GM23338 (cell line): ENCODE measurements at regions not wholly inside any gene's neighbourhood (a gene's known extent, or its start where the extent isn't known, plus 50 kb on each side); places are given as distances from the start of the nearest gene placed in this dataset.

Source experiments
- ATAC-seq: fragments of 200-7000 bp; cut with Tn5 transposase; 3 replicates; pipeline ENCODE4 v1.9.1; 2020
- DNase-seq: peaks from one replicate; pipeline ENCODE4 v3.0.0-alpha.2; 2015; ENCODE audit warnings: low spot score
- H2AFZ ChIP-seq: fragments of 200-600 bp; sonication (generic); 2 replicates; pipeline ENCODE4 v1.8.0; 2016; ENCODE audit warnings: antibody characterized with exemption, mild to moderate bottlenecking, moderate library complexity
- H3F3A ChIP-seq: fragments of 200-600 bp; sonication (generic); replicated peaks from 2 replicates; pipeline ENCODE4 v1.8.0; 2017; ENCODE audit warnings: antibody characterized with exemption, mixed run types, low read depth
- H3K27ac ChIP-seq: fragments of 200-600 bp; sonication (generic); 2 replicates; pipeline ENCODE4 v1.6.1; 2016; ENCODE audit warnings: low read depth
- H3K27me3 ChIP-seq: fragments of 200-600 bp; sonication (generic); 2 replicates; pipeline ENCODE4 v1.8.0; 2016; ENCODE audit warnings: mild to moderate bottlenecking, mixed run types, moderate library complexity; ENCODE audit not compliant: insufficient read depth
- H3K36me3 ChIP-seq: fragments of 200-600 bp; sonication (generic); 2 replicates; pipeline ENCODE4 v1.8.0; 2016; ENCODE audit warnings: mild to moderate bottlenecking; ENCODE audit not compliant: insufficient read depth
- H3K4me1 ChIP-seq: fragments of 200-600 bp; sonication (generic); 2 replicates; pipeline ENCODE4 v1.8.0; 2016; ENCODE audit warnings: mild to moderate bottlenecking, moderate library complexity; ENCODE audit not compliant: insufficient read depth
- H3K4me2 ChIP-seq: fragments of 200-600 bp; sonication (generic); 2 replicates; pipeline ENCODE4 v1.7.1; 2017; ENCODE audit warnings: mixed run types
- H3K4me3 ChIP-seq: fragments of 200-600 bp; sonication (generic); 2 replicates; pipeline ENCODE4 v1.6.1; 2016; ENCODE audit warnings: mixed run types
- H3K79me2 ChIP-seq: fragments of 200-600 bp; sonication (generic); replicated peaks from 2 replicates; pipeline ENCODE4 v1.8.0; 2017; ENCODE audit warnings: mild to moderate bottlenecking; ENCODE audit not compliant: insufficient read depth
- H3K9me2 ChIP-seq: fragments of 200-600 bp; sonication (generic); 2 replicates; pipeline ENCODE4 v1.8.0; 2017; ENCODE audit not compliant: insufficient read depth
- H4K20me1 ChIP-seq: fragments of 200-600 bp; sonication (generic); replicated peaks from 2 replicates; pipeline ENCODE4 v1.8.0; 2017; ENCODE audit warnings: mild to moderate bottlenecking; ENCODE audit not compliant: insufficient read depth
- H3K27ac Mint-ChIP-seq: 2 replicates; pipeline ENCODE4 v1.8.0; 2020; ENCODE audit warnings: inconsistent platforms, mild to moderate bottlenecking, moderate library complexity, mixed read lengths
- H3K27me3 Mint-ChIP-seq: 3 replicates; pipeline ENCODE4 v1.8.0; 2022; ENCODE audit warnings: low read depth, mild to moderate bottlenecking, moderate library complexity, mixed read lengths, inconsistent platforms; ENCODE audit not compliant: insufficient read depth, poor library complexity
- H3K36me3 Mint-ChIP-seq: 3 replicates; pipeline ENCODE4 v1.8.0; 2021; ENCODE audit warnings: low read depth, mild to moderate bottlenecking, inconsistent platforms, moderate library complexity, mixed read lengths
- H3K4me1 Mint-ChIP-seq: 3 replicates; pipeline ENCODE4 v1.8.0; 2020; ENCODE audit warnings: mild to moderate bottlenecking, inconsistent platforms, mixed read lengths
- H3K4me3 Mint-ChIP-seq: 3 replicates; pipeline ENCODE4 v1.8.0; 2021; ENCODE audit warnings: moderate library complexity, mild to moderate bottlenecking, inconsistent platforms, mixed read lengths
- H3K9me3 Mint-ChIP-seq: 3 replicates; pipeline ENCODE4 v1.8.0; 2020; ENCODE audit warnings: moderate library complexity, mild to moderate bottlenecking, inconsistent platforms, mixed read lengths
- CREB1 ChIP-seq: fragments of 250-450 bp; sonication (Bioruptor Pico); IDR thresholded peaks from 2 replicates; pipeline ENCODE4 v1.5.0; 2020; ENCODE audit warnings: low read depth, mild to moderate bottlenecking, moderate library complexity
- CTCF ChIP-seq, 2 experiments: fragments of 200-600 bp in 1 of 2; sonication (generic) in 1 of 2; conservative IDR thresholded peaks; 2 replicates each; pipeline versions ENCODE4 v1.5.1 to v1.6.1; 2016 to 2017; ENCODE audit warnings: antibody characterized with exemption in 2 of 2, low read depth in 2 of 2, mild to moderate bottlenecking in 2 of 2, moderate library complexity in 1 of 2
- EZH2 ChIP-seq: fragments of 200-600 bp; sonication (generic); IDR thresholded peaks from one replicate; pipeline ENCODE4 v1.8.0; 2017; ENCODE audit warnings: antibody characterized with exemption, mild to moderate bottlenecking, low read depth; ENCODE audit not compliant: unreplicated experiment
- EZH2phosphoT487 ChIP-seq: fragments of 200-600 bp; sonication (generic); IDR thresholded peaks from one replicate; pipeline ENCODE4 v1.8.1; 2018; ENCODE audit warnings: antibody characterized with exemption; ENCODE audit not compliant: unreplicated experiment
- JUNB ChIP-seq: IDR thresholded peaks from one replicate; pipeline ENCODE4 v1.6.1; 2016; ENCODE audit warnings: antibody characterized with exemption; ENCODE audit not compliant: unreplicated experiment
- NANOG ChIP-seq: IDR thresholded peaks from 2 replicates; pipeline ENCODE4 v1.6.1; 2016; ENCODE audit warnings: antibody characterized with exemption, borderline replicate concordance
- POLR2AphosphoS5 ChIP-seq: IDR thresholded peaks from 2 replicates; pipeline ENCODE4 v1.6.1; 2016; ENCODE audit warnings: antibody characterized with exemption, low read depth
- REST ChIP-seq: IDR thresholded peaks from one replicate; pipeline ENCODE4 v1.6.1; 2018; ENCODE audit warnings: antibody characterized with exemption; ENCODE audit not compliant: unreplicated experiment
- STAT1 ChIP-seq: IDR thresholded peaks from one replicate; pipeline ENCODE4 v1.6.1; 2016; ENCODE audit warnings: antibody characterized with exemption; ENCODE audit not compliant: unreplicated experiment
- ZNF114 ChIP-seq: fragments of 250-450 bp; sonication (Bioruptor Pico); IDR thresholded peaks from 2 replicates; pipeline ENCODE4 v1.5.0; 2020; ENCODE audit warnings: mild to moderate bottlenecking, moderate library complexity
- ZNF331 ChIP-seq: fragments of 250-450 bp; sonication (Bioruptor Pico); IDR thresholded peaks from 2 replicates; pipeline ENCODE4 v1.5.0; 2020; ENCODE audit warnings: low read depth, mild to moderate bottlenecking, moderate library complexity
- TF ChIP-seq, protein P1 (sequence below): fragments of 250-450 bp; sonication (Bioruptor Pico); IDR thresholded peaks from 2 replicates; pipeline ENCODE4 v1.5.0; 2020; ENCODE audit warnings: mild to moderate bottlenecking, moderate library complexity
- TF ChIP-seq, protein P2 (sequence below): IDR thresholded peaks from 2 replicates; pipeline ENCODE4 v1.6.1; 2016; ENCODE audit warnings: antibody characterized with exemption

DNA sequence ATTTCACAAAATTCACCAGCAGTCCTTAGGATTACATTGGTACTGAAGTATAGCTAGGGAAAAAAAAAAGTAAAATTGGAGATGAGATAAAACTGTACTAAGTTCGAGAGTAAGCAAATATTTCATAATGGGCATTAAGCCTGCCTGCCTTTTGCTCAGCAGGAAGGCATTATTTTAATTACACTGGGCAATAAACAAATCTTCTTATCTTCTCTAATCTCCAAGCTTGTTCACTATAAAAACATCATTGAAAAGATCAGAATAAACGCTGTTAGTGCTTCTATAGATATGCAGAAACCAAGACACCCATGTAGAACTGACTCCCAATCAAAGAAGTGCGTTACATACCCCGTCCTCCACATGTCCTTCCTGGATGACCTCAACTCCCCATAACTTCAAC lies 174.2 kb upstream of the CHODL start:
- ATAC-seq (no peak), DNase-seq (no peak)
- H3K4me1 ChIP-seq: peaks cover 7% of the 10 kb centered on the region; the same call in 1 of the 2 replicates
- Mint-ChIP-seq H3K4me1 (peaks cover 3% of the 10 kb centered on the region; the same call in 2 of the 3 replicates), H3K4me3 (no peak overlapping the region), H3K27me3 (peaks cover 1% of the 10 kb centered on the region), H3K36me3 (no peaks in the 10 kb centered on the region), H3K9me3 (no peaks in the 10 kb centered on the region), H3K27ac (no peak overlapping the region)
- no peaks in the 10 kb centered on the region for H4K20me1 ChIP-seq
- no peak overlapping the region for H3K27ac ChIP-seq
- no peaks in the 10 kb centered on the region for H3K36me3 ChIP-seq
- H3F3A ChIP-seq: no peaks in the 10 kb centered on the region
- no peak for TF ChIP-seq JUNB
- TF ChIP-seq ZNF331 (CRISPR knock-in tag): no peak
- no peak for TF ChIP-seq REST
- TF ChIP-seq, protein P1, sequence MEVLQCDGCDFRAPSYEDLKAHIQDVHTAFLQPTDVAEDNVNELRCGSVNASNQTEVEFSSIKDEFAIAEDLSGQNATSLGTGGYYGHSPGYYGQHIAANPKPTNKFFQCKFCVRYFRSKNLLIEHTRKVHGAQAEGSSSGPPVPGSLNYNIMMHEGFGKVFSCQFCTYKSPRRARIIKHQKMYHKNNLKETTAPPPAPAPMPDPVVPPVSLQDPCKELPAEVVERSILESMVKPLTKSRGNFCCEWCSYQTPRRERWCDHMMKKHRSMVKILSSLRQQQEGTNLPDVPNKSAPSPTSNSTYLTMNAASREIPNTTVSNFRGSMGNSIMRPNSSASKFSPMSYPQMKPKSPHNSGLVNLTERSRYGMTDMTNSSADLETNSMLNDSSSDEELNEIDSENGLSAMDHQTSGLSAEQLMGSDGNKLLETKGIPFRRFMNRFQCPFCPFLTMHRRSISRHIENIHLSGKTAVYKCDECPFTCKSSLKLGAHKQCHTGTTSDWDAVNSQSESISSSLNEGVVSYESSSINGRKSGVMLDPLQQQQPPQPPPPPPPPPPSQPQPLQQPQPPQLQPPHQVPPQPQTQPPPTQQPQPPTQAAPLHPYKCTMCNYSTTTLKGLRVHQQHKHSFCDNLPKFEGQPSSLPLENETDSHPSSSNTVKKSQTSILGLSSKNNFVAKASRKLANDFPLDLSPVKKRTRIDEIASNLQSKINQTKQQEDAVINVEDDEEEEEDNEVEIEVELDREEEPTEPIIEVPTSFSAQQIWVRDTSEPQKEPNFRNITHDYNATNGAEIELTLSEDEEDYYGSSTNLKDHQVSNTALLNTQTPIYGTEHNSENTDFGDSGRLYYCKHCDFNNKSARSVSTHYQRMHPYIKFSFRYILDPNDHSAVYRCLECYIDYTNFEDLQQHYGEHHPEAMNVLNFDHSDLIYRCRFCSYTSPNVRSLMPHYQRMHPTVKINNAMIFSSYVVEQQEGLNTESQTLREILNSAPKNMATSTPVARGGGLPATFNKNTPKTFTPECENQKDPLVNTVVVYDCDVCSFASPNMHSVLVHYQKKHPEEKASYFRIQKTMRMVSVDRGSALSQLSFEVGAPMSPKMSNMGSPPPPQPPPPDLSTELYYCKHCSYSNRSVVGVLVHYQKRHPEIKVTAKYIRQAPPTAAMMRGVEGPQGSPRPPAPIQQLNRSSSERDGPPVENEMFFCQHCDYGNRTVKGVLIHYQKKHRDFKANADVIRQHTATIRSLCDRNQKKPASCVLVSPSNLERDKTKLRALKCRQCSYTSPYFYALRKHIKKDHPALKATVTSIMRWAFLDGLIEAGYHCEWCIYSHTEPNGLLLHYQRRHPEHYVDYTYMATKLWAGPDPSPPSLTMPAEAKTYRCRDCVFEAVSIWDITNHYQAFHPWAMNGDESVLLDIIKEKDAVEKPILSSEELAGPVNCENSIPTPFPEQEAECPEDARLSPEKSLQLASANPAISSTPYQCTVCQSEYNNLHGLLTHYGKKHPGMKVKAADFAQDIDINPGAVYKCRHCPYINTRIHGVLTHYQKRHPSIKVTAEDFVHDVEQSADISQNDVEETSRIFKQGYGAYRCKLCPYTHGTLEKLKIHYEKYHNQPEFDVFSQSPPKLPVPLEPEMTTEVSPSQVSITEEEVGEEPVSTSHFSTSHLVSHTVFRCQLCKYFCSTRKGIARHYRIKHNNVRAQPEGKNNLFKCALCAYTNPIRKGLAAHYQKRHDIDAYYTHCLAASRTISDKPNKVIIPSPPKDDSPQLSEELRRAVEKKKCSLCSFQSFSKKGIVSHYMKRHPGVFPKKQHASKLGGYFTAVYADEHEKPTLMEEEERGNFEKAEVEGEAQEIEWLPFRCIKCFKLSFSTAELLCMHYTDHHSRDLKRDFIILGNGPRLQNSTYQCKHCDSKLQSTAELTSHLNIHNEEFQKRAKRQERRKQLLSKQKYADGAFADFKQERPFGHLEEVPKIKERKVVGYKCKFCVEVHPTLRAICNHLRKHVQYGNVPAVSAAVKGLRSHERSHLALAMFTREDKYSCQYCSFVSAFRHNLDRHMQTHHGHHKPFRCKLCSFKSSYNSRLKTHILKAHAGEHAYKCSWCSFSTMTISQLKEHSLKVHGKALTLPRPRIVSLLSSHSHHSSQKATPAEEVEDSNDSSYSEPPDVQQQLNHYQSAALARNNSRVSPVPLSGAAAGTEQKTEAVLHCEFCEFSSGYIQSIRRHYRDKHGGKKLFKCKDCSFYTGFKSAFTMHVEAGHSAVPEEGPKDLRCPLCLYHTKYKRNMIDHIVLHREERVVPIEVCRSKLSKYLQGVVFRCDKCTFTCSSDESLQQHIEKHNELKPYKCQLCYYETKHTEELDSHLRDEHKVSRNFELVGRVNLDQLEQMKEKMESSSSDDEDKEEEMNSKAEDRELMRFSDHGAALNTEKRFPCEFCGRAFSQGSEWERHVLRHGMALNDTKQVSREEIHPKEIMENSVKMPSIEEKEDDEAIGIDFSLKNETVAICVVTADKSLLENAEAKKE: no peak
- TF ChIP-seq ZNF114 (CRISPR knock-in tag): no peak
- no peak for TF ChIP-seq EZH2
- TF ChIP-seq, protein P2, sequence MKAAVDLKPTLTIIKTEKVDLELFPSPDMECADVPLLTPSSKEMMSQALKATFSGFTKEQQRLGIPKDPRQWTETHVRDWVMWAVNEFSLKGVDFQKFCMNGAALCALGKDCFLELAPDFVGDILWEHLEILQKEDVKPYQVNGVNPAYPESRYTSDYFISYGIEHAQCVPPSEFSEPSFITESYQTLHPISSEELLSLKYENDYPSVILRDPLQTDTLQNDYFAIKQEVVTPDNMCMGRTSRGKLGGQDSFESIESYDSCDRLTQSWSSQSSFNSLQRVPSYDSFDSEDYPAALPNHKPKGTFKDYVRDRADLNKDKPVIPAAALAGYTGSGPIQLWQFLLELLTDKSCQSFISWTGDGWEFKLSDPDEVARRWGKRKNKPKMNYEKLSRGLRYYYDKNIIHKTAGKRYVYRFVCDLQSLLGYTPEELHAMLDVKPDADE: no peak
- no peak for TF ChIP-seq POLR2AphosphoS5
- TF ChIP-seq NANOG: no peak
- no peak for TF ChIP-seq CREB1 (CRISPR knock-in tag)
- TF ChIP-seq EZH2phosphoT487: no peak
- TF ChIP-seq STAT1: no peak
- no peak for TF ChIP-seq CTCF (conservative IDR thresholded peaks at IDR 0.05; ENCODE audit: low read depth in 2 of 2)
- no peaks in the 10 kb centered on the region; the same call in 1 of the 2 replicates for H3K9me2 ChIP-seq
- no peak overlapping the region for H3K4me3 ChIP-seq
- no peak overlapping the region for H2AFZ ChIP-seq
- H3K4me2 ChIP-seq: no peak overlapping the region
- H3K79me2 ChIP-seq: no peaks in the 10 kb centered on the region
- no peaks in the 10 kb centered on the region for H3K27me3 ChIP-seq
